Panc1 (cell line): ENCODE measurements at regions not wholly inside any gene's neighbourhood (a gene's known extent, or its start where the extent isn't known, plus 50 kb on each side); places are given as distances from the start of the nearest gene placed in this dataset.

Experiments used
- ATAC-seq: fragments of 200-7000 bp; cut with Tn5 transposase; 2 replicates; pipeline ENCODE4 v1.9.1; 2020; ENCODE audit warnings: mild to moderate bottlenecking, moderate library complexity
- BruUV-seq: library from RNA; stranded (reverse); fragments of 400-500 nt; replicated peaks from 2 replicates; lab custom pipeline; 2021; lab: Mats Ljungman, UMichigan
- CTCF ChIA-PET: fragments of 300-600 bp; sonication (Branson Sonifier 250); formaldehyde crosslinking; loops from one replicate; lab custom pipeline; 2022; ENCODE audit warnings: antibody characterized with exemption; lab: Charles Lee
- POLR2A ChIA-PET: fragments of 300-600 bp; sonication (Branson Sonifier 250); formaldehyde crosslinking; loops from one replicate; lab custom pipeline; 2022; ENCODE audit warnings: antibody characterized with exemption; lab: Charles Lee
- DNase-seq: peaks from one replicate; pipeline ENCODE4 v3.0.0-alpha.2; 2010; ENCODE audit warnings: low read depth, low spot score
- H3K27ac ChIP-seq: 2 replicates; pipeline ENCODE4 v1.5.1; 2011; ENCODE audit warnings: mild to moderate bottlenecking, low read length, inconsistent platforms
- H3K27me3 ChIP-seq: fragments of 200-500 bp; sonication (Bioruptor generic); 2 replicates; pipeline ENCODE4 v1.6.0; 2014; ENCODE audit warnings: low read length, inconsistent platforms; ENCODE audit not compliant: control insufficient read depth, insufficient read depth
- H3K36me3 ChIP-seq: fragments of 200-500 bp; sonication (Bioruptor generic); 2 replicates; pipeline ENCODE4 v1.5.1; 2014; ENCODE audit warnings: inconsistent platforms, mild to moderate bottlenecking, low read length, moderate library complexity; ENCODE audit not compliant: control insufficient read depth, insufficient read depth
- H3K4me1 ChIP-seq: 2 replicates; pipeline ENCODE4 v1.5.1; 2011; ENCODE audit warnings: inconsistent platforms, mild to moderate bottlenecking, low read length, moderate library complexity; ENCODE audit not compliant: control insufficient read depth, insufficient read depth
- H3K4me3 ChIP-seq, 2 experiments: 2 replicates each; pipeline ENCODE4 v1.5.1; 2011 to 2012; ENCODE audit warnings: low read depth in 2 of 2, low read length in 2 of 2, mild to moderate bottlenecking in 2 of 2, inconsistent platforms in 1 of 2, moderate library complexity in 1 of 2
- H3K9me3 ChIP-seq: fragments of 200-500 bp; sonication (Bioruptor generic); 2 replicates; pipeline ENCODE4 v1.5.1; 2014; ENCODE audit warnings: low read depth, mild to moderate bottlenecking, inconsistent platforms, low read length, moderate library complexity; ENCODE audit not compliant: control insufficient read depth, insufficient read depth
- POLR2AphosphoS5 ChIP-seq: IDR thresholded peaks from 2 replicates; pipeline ENCODE4 v1.6.1; 2012; ENCODE audit warnings: mild to moderate bottlenecking, low read depth, low read length, moderate library complexity
- SIN3A ChIP-seq: IDR thresholded peaks from 2 replicates; pipeline ENCODE4 v1.6.1; 2012; ENCODE audit warnings: low read depth, mild to moderate bottlenecking, low read length, moderate library complexity, borderline replicate concordance; ENCODE audit not compliant: insufficient read depth
- TCF7L2 ChIP-seq: IDR thresholded peaks from 2 replicates; pipeline ENCODE4 v1.6.1; 2011; ENCODE audit warnings: mild to moderate bottlenecking, low read depth, low read length, inconsistent platforms
- in situ Hi-C: cut with HindIII; loops from 2 replicates; pipeline ENCODE4 v1.10.0; 2016; ENCODE audit warnings: low sequenced_read_pairs, low pct_unique_long_range_greater_than_20kb
- intact Hi-C: fragments of 100-400 bp; cut with micrococcal nuclease; formaldehyde crosslinking; loops from one replicate; pipeline ENCODE4 v1.10.0; 2022; ENCODE audit not compliant: unreplicated experiment
- TF ChIP-seq, protein P1 (sequence below): fragments of 450-650 bp; IDR thresholded peaks from 2 replicates; pipeline ENCODE4 v1.5.1; 2017; ENCODE audit warnings: mild to moderate bottlenecking
- TF ChIP-seq, protein P2 (sequence below), 2 experiments: IDR thresholded peaks; 2 replicates each; pipeline ENCODE4 v1.6.1; 2011 to 2012; ENCODE audit warnings: low read depth in 2 of 2, control low read depth in 1 of 2, low read length in 1 of 2, mild to moderate bottlenecking in 1 of 2, moderate library complexity in 1 of 2; ENCODE audit not compliant: insufficient read depth in 1 of 2

DNA sequence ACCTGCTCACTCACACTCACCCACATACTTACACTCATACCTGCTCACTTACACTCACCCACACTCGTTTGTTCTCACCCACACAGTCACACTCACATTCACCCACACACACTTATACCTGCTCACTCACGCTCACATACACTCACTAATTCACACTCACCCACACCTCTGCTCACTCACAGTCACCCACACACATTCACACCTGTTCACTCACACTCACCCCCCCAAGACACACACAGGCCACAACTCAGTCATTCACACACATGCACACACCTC is 436.2 kb downstream of the BCL11B start:
- Histone ChIP-seq H3K9me3 (no peaks in the 10 kb centered on the region), H3K4me3 (no peak overlapping the region), H3K36me3 (no peaks in the 10 kb centered on the region), H3K4me1 (no peaks in the 10 kb centered on the region), H3K27ac (no peak overlapping the region), H3K27me3 (no peaks in the 10 kb centered on the region)
- no peak for ATAC-seq
- POLR2A ChIA-PET = no interaction called here
- DNase-seq = no peak
- intact Hi-C loops (no loop called here), in situ Hi-C loops (no loop called here)
- no TSS peak for BruUV-seq
- TF ChIP-seq POLR2AphosphoS5 = no peak
- TF ChIP-seq, protein P1, sequence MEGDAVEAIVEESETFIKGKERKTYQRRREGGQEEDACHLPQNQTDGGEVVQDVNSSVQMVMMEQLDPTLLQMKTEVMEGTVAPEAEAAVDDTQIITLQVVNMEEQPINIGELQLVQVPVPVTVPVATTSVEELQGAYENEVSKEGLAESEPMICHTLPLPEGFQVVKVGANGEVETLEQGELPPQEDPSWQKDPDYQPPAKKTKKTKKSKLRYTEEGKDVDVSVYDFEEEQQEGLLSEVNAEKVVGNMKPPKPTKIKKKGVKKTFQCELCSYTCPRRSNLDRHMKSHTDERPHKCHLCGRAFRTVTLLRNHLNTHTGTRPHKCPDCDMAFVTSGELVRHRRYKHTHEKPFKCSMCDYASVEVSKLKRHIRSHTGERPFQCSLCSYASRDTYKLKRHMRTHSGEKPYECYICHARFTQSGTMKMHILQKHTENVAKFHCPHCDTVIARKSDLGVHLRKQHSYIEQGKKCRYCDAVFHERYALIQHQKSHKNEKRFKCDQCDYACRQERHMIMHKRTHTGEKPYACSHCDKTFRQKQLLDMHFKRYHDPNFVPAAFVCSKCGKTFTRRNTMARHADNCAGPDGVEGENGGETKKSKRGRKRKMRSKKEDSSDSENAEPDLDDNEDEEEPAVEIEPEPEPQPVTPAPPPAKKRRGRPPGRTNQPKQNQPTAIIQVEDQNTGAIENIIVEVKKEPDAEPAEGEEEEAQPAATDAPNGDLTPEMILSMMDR = no peak
- TF ChIP-seq TCF7L2 = no peak
- TF ChIP-seq SIN3A = no peak
- TF ChIP-seq, protein P2, sequence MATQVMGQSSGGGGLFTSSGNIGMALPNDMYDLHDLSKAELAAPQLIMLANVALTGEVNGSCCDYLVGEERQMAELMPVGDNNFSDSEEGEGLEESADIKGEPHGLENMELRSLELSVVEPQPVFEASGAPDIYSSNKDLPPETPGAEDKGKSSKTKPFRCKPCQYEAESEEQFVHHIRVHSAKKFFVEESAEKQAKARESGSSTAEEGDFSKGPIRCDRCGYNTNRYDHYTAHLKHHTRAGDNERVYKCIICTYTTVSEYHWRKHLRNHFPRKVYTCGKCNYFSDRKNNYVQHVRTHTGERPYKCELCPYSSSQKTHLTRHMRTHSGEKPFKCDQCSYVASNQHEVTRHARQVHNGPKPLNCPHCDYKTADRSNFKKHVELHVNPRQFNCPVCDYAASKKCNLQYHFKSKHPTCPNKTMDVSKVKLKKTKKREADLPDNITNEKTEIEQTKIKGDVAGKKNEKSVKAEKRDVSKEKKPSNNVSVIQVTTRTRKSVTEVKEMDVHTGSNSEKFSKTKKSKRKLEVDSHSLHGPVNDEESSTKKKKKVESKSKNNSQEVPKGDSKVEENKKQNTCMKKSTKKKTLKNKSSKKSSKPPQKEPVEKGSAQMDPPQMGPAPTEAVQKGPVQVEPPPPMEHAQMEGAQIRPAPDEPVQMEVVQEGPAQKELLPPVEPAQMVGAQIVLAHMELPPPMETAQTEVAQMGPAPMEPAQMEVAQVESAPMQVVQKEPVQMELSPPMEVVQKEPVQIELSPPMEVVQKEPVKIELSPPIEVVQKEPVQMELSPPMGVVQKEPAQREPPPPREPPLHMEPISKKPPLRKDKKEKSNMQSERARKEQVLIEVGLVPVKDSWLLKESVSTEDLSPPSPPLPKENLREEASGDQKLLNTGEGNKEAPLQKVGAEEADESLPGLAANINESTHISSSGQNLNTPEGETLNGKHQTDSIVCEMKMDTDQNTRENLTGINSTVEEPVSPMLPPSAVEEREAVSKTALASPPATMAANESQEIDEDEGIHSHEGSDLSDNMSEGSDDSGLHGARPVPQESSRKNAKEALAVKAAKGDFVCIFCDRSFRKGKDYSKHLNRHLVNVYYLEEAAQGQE (IDR thresholded peaks at IDR 0.05; ENCODE audit: insufficient read depth in 1 of 2, low read depth in 2 of 2, low read length in 1 of 2) = no peak
- CTCF ChIA-PET = no interaction called here

DNA sequence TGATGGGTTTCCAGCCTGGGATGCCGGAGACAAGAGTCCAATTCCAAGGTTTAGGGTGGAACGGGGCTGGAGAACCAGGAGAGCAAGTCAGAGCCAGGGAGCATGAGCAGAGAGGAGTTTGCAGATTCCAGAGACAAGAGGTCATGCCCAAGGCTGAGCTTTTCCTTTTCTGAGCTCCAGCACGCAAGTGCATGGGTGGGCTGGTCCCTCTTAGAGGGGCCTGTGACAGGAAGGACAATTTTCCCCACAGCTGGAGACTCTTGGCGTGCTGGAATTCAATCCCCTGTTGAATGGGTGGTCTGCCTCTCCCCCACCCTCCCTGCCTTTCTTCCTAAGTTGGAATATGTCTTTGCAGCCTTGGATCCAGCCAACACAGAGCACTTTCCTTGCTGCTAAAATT is 431.9 kb downstream of the BCL11B start:
- no peaks in the 10 kb centered on the region for H3K9me3 ChIP-seq
- intact Hi-C loops = no loop called here
- no peak for DNase-seq

DNA sequence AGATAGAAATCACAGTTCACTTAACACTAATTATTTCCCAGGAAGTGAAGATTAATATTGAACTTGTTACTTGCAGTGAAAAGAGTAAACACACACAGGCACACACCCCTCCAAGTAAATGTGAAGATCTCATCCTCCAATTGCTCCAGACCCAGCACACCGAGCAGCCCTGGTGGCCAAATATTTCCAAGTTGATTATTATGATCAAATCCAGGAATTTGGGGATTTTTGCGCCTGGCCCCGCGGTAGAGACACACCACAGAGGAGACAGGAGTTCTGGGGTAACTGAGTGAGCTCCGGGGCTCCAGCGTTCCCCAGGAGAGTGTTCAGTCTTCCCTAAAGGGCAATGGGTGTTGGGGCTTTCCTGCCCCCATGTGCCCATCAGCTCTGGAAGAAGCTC is 431.5 kb downstream of the BCL11B start:
- no peak for TF ChIP-seq TCF7L2
- TF ChIP-seq SIN3A = no peak
- TF ChIP-seq, protein P1 = no peak
- no peak for TF ChIP-seq POLR2AphosphoS5
- TF ChIP-seq, protein P2 (IDR thresholded peaks at IDR 0.05; ENCODE audit: insufficient read depth in 1 of 2, low read depth in 2 of 2, low read length in 1 of 2) = no peak
- H3K9me3 ChIP-seq = no peaks in the 10 kb centered on the region
- H3K27ac ChIP-seq = no peak overlapping the region
- no peak for ATAC-seq
- in situ Hi-C loops = no loop called here
- intact Hi-C loops = no loop called here
- BruUV-seq = no TSS peak
- H3K4me3 ChIP-seq = no peak overlapping the region
- DNase-seq = no peak
- no peaks in the 10 kb centered on the region for H3K36me3 ChIP-seq
- H3K4me1 ChIP-seq = no peaks in the 10 kb centered on the region
- no peaks in the 10 kb centered on the region for H3K27me3 ChIP-seq
- ChIA-PET CTCF (no interaction called here), POLR2A (no interaction called here)

More for the DNA sequence above, 431.9 kb downstream of the BCL11B start:
- no peaks in the 10 kb centered on the region for H3K27me3 ChIP-seq
- ChIA-PET CTCF (no interaction called here), POLR2A (no interaction called here)
- H3K36me3 ChIP-seq = no peaks in the 10 kb centered on the region
- H3K4me1 ChIP-seq = no peaks in the 10 kb centered on the region
- H3K4me3 ChIP-seq = no peak overlapping the region
- ATAC-seq = no peak
- no peak for TF ChIP-seq TCF7L2
- H3K27ac ChIP-seq = no peak overlapping the region
- no TSS peak for BruUV-seq
- in situ Hi-C loops = no loop called here
